HK-2 (cell line): ENCODE measurements at regions not wholly inside any gene's neighbourhood (a gene's known extent, or its start where the extent isn't known, plus 50 kb on each side); places are given as distances from the start of the nearest gene placed in this dataset.
A peak's percentile ranks its signal among the peaks of the same experiment; 100 is the strongest.

Source experiments
- DNase-seq: peaks from one replicate; pipeline ENCODE4 v3.0.0-alpha.2; 2018; ENCODE audit not compliant: unreplicated experiment

DNA sequence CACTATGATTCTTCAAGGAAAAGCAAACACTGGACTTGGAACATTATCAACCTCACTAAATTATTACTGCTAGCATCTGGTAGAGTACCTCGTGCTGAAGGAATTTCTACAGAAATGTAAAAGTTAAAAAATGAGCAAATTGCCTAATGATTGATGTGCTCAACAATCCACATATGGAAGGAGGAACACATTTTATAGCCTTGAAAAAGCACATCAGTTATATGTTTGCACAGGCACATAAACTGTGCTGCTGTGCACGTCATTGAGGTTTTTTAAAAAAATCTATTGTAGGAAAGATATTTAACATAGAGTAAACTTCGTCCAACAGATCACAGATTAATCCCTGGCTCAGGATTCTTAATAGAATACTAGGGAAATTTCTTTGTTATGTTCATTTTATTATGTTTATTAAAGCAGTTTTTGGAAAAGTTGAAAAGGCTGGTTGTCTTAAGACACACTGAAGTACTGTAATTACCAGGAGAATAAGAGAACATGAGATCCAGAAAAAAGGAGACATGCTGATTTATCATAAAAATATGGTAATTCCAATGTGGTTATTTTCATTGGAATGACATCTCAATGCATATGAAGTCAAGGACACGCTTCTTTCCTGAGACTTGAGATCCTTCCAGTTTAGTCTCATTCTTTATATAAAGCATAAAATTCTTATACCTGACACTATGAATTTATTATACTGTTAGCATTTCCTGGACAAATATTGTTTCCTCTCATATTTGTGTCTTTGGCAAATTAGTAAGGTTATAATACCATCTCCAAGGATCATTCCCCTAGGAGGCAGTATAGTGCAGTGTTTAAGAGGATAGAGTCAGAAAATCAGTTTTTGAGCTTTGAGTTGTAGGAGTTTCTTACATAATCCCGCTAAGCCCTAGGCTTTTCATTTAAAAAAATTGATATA lies 511.1 kb downstream of the TENT5A start:
- no peak for DNase-seq

DNA sequence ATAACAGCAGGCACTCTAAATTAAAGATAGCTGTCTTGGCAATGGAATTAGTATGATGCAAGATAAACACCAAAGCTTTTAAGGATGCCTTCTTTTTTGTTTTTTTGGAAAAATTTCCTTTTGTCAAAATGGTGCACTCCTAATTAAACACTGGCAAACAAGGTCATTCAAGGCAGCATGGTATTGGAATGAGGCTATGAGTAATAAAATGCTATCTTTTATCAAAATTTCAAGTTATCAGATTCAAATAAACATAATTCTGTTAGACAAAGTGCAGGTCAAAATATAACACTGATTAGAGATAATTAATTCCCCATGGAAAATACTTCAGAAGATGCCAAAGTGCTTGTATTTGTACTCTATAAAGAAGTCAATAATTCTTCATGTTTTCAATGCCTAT lies 514.1 kb downstream of the TENT5A start:
- DNase-seq: no peak

DNA sequence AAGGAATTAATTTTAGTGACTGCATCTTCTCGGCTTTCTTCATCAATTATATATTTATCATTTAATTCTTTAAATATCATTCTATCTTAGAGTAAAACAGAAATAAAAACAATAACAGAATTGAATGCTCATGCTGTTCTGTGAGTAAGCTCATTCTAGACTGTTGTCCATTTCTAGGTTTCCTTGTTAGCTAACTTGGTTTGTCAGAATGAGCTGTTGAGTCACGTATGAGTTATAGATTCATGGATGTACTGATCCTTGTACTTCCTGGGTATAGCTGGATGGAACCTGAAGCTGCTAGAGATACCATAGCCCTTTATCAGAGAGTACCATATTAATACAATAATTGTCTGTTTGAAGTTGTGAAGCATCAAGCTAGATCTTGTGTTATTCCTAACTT lies 515.3 kb downstream of the TENT5A start:
- no peak for DNase-seq

DNA sequence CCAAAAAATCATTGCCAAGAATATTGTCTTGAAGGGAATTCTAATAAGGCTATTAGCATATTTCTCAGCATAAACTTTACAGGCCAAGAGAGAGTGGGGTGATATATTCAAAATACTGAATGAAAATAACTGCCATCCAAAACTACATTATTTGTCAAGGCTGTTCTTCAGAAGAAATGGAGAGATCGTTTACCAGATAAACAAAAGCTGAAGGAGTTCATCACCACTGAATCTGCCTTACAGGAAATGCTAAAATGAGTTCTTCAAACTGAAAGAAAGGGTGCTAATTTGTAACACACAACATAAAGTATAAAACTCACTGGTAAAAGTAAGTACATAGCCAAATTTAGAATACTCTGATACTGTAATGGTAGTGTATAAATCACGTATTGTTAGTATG lies 517.0 kb downstream of the TENT5A start:
- DNase-seq: no peak

DNA sequence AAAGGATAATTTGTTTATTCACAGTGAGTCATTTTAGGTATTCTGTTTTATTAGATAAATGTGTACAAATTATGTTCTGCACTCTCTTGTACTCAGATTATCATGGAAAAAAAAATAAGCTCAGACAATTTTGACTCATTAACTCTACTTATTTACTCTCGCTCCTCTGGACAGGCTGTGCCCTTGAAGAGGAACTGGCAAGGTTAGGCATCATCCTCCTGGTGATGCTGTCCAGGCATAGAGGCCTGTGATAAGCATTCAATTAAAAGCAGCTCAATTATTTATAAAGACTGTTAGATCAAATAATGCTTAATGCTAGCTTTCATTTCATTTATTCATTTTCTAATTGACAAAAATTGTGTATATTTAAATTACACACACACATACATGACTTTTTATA lies 518.5 kb downstream of the TENT5A start:
- DNase-seq: no peak

DNA sequence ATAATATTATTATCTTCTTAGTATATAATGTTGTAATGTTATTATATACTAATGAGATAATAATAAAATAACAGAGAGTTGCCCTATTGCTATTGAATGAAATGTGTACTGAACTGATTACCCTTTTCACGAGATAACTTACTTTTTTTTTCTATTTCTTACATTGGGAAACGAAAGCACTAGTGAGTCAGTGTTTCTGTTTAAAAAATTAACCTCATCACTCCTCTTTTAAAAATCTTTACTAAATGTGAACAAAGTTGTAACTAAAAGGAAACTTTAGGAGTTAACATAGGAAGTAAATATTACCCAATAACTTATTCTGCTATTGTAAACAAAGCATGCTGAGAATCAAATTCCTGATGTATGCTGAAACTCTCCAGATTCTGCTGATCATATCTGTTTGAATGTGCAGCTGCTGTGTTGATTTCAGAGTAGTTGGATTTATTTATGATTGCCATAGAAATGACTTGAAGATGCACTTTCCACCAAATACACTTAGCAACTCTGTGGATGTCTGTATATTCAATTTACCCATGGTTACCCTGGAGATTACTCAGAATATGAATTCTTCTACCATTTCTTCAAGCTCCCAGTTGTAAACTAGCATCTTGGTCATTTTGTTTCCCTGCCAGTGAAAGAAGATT lies 523.4 kb downstream of the TENT5A start:
- no peak for DNase-seq

DNA sequence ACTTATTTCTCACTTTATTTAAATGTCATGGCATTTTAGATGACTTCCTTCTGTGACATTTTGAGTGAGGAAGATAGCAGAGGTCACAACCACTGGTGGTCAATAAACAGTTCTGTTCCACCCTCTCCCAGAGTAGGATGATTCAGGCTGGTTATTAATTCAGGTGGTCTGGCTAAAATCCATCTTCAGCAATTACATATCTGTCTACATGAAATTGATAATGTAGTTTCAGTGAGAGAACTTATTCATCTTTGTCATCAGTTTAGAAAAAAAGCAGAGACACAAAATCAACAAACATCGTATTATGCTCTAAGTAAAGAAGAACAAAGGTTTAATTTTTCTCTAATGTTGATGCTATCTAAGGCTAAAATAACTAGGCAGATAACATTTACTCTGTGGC lies 525.5 kb downstream of the TENT5A start:
- DNase-seq: no peak

DNA sequence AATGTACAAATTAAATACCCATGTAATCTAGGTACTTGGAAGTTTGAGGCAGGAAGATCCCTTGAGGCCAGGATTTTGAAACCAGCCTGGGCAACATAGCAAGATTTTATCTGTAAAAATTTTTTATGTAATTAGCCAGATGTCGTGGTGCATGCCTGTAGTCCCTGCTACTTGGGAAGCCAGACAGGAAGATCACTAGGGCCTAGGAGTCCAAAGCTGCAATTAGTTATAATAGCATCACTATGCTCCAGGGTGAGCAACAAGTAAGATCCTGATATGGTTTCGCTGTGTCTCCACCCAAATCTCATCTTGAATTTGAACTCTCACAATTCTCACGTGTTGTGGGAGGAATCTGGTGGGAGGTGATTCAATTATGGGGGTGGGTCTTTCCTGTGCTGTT lies 535.8 kb downstream of the TENT5A start:
- no peak for DNase-seq

DNA sequence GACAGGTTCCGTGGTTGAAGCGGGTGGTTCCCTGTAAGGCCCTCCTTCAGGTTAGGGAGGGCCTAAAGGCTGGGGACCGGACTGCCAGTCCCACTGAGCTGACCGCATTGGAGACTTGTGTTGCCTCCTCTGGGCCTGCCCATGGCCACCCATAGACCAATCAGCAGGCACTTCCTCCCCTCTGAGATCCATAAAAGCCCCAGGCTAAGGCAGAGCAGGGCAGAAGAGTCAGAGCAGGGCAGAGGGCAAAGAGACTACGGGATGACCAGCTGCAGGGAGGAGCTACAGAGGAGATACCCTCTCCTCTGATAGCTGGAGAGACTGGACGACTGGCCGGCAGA lies 537.4 kb downstream of the TENT5A start:
- DNase-seq: no peak

DNA sequence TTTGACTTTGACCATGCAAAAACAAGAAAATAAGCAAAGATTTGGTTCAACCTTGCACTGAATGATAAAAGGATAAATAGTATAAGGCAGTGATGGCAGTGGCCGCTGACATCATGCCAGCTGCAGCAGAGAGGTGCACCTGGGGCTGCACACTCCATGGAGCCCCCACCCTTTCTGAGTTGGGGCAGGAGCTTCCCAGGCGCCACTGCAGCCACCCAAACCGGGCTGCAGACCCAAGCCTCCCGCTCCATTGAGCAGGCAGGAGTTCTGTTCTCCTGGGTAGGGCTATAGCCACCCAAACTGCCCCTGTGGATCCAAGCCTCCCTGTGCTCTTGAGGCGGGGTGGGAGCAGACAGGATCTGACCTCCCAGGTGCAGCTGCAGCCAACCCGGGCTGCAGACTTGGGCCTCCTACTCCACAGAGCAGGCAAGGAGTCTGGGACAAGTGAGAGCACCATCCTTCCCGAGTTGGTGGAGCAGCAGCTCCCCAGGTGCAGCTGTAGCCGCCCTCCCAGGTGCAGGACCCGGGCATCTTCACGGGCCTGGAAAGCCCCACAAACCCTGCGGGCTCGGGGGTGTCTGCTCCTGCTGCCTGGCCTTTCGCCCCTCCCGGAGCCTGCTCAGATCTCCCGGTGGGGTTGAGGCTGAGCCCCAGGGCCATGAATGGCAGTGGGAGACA lies 537.9 kb downstream of the TENT5A start:
- DNase-seq: no peak

DNA sequence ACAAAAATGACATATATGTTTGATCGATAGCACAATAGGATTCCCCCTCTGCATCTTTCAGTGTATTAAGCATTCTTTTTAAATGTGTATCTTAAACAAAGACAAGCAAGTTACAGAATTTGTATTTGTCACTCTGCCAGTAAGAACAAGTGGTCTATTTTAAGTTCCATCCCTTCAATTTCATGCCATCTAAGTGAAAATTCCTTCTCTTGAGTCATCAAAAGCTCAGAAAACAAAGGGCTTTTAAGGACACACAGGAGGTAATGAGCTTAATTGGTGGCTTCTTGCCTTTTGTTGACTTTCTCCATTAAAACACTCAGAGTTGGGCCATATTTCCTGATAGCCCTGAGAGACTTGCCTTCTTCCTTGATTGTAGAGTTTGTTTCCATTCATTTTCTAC lies 547.8 kb downstream of the TENT5A start:
- DNase-seq: no peak

DNA sequence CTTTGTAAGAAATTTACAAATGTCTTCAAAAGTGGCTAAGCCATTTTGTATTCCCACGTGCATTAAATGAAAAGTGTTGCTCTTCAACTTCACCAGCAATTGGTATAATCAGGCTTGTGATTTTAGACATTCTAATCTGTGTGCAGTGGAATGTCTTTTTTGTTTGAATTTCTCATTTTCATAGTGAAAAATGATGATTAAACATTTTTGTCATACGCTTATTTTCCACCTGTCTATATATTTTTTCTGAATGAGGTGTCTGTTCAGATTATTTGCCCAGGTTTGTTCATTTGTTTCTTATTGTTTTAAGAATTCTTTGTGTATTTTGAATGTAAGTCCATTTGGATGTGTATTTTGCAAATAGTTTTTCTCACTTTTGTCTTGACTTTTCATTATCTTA lies 558.1 kb downstream of the TENT5A start:
- DNase-seq: no peak

DNA sequence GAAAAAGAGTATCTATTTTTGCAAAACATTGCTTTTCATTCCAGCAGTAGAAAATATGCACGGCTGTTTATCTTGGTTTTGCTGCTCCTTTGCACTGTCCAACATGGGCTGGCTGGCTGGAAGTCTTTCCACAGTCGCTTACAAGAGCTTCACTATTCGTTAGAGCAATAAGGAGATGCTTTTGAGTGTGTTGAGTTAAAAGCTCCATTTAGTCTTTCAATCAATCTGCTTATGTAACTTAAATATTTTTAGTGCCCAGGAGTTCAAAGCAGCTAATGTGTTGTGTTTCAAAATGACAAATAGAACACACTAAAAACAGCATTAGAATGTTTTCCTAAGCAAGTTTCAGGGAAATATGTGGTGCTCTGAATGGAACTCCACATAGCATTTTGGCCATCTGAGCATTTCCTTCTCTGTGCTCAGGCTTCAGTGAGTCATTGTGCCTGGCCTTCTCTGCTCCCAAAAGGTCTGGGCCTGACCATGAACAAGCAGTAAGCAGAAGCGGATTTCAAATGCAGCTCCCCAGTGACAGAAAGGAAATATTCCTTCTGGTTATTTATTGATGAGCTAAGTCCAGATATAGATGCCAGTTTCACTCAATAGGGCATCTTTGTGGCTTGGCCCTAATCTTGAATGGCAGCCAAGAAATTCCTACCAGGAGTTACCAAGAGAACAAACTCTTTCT lies 580.3 kb downstream of the TENT5A start:
- peak; percentile 2 for DNase-seq

DNA sequence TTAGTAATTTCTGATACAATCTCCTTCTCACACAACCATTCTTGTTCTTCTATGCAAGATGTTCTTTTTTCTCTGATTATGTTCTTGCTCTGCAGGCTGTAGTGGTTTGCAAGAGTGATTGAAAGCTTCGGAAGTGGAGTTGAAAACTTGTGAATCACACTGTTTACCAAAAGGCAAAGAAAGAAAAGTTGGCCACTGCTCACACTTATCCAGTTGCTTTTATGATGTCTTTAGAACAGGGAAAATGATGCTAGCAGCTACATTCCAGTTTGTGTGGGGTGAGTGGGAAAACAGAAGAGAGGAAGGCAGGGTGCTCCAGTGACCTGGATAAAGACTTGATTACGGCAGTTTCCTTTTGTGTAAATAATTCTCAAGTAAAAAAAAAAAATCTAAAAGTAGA lies 583.3 kb downstream of the TENT5A start:
- DNase-seq: no peak

DNA sequence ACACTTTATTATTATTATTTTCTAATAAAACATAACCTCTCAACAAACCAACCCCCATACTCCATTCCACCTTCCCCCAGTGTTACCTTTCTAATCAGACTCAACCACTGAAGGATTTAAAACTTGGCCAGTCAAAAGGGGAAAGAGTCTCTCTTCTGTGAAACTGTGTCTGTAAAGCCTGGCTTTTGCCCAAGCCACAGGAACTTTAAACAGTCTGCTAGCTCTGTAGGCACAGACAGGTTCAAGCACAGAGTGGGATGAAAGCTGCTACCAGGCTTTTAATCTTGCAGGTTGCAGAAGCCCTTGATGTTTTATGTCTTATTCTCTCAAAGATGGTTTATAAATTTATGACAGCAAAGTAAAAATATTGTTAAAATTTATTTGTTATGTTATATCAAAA lies 585.7 kb downstream of the TENT5A start:
- no peak for DNase-seq

DNA sequence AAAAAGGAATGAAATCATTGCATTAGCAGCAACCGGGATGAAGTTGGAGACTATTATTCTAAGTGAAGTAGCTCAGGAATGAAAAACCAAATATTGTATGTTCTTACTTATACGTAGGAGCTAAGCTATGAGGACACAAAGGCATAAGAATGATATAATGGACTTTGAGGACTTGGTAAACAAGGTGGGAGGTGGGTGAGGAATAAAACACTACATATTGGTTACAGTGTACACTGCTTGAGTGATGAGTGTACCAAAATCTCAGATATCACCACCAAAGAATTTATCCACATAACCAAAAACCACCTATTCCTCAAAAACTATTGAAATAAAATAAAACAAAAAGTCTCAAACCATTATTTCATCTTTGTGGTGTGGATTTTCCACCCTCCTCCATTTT lies 593.5 kb downstream of the TENT5A start:
- DNase-seq: no peak

DNA sequence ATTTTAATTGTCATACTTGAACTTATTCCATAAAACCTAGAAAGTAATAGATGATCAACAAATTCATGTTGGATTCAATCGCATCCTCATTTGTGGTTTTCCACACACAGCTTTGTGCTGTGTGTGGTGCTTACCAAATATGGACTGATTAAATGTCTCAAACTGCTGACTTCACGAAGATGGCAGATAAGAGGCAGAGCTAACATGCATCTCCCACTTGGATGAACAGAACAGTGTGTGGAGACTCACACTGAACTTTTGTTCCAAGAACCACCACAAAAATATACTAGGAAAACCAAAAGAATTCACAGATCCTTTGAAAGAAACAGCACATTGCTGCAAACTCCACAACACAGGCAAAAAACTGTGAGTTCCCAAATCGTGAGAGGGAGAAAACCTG lies 603.7 kb downstream of the TENT5A start:
- DNase-seq: no peak

DNA sequence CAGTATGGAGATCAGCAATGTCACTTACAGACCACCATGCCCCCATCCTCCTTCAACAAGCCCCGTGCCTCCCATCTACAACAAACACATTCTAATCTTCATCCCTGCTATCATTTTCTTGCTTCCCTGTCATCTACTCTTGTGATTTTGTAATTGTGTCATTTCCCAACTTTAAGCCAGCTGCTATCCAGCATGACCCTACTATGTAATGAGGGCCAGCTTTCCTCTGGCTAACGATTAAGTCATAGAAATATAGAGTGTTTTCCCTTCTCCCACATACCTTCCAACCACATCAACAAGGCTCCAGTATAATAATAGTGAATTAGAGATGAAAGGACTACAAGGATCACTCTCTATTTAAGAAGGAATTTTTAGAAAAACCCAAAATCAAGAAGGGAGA lies 607.0 kb downstream of the TENT5A start:
- DNase-seq: no peak

DNA sequence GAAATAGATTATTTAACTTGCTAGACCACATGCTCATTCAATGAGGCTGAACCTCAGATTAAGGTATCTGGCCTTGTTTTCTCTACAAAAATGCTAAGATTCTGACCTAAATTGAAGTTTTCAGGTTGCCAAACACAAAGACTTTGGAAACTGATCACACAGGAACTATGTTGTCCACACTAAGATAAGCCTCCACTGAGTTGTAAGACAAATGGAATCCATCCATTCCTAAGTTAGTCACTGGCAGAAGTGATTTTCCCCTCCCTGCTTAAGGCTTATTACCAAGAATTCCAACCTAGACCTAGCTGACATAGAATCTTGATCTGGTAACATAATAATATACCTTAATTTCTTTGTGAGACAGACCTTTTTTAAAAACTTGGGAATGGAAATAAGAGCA lies 608.1 kb downstream of the TENT5A start:
- no peak for DNase-seq

DNA sequence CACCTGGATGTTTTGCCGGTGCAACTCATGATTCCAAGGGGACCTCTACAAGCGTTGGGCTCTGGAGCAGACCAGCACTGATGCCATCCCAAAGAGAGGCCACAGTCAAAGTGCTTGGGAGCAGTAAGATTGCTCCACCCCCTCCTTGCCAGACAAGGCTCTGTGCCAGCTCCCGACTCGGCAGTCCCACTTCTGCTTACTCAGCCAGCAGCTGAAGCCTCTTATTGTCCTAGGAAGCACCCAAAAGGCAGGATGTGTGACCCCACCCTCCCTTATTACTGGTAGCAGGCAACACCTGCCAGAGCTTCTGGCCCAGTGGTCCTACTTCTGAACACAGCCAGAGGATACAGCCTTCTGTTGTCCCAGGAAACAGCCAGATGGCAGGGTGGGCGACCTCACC lies 614.2 kb downstream of the TENT5A start:
- DNase-seq: no peak

DNA sequence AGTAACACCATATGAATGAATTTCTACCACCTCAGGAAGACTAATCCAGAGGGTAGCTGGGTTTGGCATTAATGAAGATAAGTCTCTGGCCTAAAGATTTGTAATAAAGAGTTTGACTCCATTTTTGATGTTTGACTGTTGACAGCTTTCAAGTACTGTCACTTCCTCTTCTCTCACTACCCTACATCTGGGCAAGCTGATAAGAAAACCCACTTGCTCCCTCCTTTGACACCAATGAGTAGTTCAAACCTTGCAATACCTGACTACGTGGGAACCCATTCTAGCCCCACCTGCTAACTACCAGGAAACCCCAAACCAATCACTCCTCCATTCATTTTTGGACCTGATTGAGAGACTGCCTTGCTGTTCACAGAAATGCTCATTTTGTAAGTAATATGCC lies 621.5 kb downstream of the TENT5A start:
- DNase-seq: no peak

DNA sequence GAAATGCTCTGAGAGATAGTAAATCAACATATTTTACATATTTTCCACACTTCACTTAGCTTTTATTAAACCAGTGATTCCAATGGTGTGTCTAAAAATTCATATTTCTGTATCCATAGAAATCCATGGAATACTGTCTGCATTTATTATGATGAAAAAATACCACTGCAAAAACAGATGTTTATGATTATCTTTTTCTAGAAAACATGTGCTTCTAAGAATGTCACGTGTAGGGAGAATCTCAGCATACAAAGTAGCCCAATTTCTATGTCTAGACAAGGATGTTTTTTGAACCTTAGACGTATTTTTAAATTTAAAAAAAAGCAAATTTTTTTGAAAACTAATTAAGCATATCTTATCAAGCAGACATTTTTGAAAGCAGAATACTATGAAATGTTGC lies 622.4 kb downstream of the TENT5A start:
- no peak for DNase-seq

DNA sequence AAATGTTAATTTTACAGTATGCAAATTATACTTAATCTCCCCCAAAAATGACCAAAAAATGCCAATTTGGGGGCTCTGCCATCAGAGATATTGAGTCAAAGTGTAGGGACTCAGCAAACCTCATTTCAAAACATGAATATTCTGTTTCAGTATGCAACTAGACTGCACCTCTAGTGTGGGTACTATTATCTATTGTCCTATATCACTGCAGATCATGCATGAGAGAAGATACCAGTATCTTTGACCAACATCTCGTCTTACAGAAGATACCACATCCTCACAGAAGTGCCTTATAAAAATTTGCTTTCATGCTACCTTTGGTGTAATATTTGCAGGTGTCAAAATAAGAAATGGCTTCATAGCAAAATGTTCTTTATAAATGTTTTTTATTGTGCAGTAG lies 623.8 kb downstream of the TENT5A start:
- no peak for DNase-seq
